Heart right ventricle (tissue), 16 donors: ENCODE measurements at regions not wholly inside any gene's neighbourhood (a gene's known extent, or its start where the extent isn't known, plus 50 kb on each side); places are given as distances from the start of the nearest gene placed in this dataset.

ENCODE experiments used
- ATAC-seq, 8 donors: fragments of 200-7000 bp; cut with Tn5 transposase; one replicate each; pipeline ENCODE4 v1.9.1; 2020; ENCODE audit warnings: mild to moderate bottlenecking in 8 of 8, moderate library complexity in 8 of 8, moderate number of reproducible peaks in 1 of 8
- DNase-seq, 2 donors: peaks; one replicate each; pipeline ENCODE4 v3.0.0-alpha.2; 2020
- H3K27ac ChIP-seq, 10 donors: fragments of 200-600 bp; sonication (generic) in 2 of 10; one replicate each; pipeline versions ENCODE4 v1.5.0 to v1.8.0; 2020 to 2022; ENCODE audit warnings: mild to moderate bottlenecking in 3 of 10
- H3K27me3 ChIP-seq, 7 donors: fragments of 200-600 bp; one replicate each; pipeline ENCODE4 v1.8.0; 2021 to 2022; ENCODE audit warnings: mild to moderate bottlenecking in 2 of 7
- H3K36me3 ChIP-seq, 9 donors: fragments of 200-600 bp; sonication (generic) in 1 of 9; one replicate each; pipeline versions ENCODE4 v1.5.0 to v1.8.0; 2020 to 2022; ENCODE audit warnings: mild to moderate bottlenecking in 2 of 9
- H3K4me1 ChIP-seq, 9 donors: fragments of 200-600 bp; sonication (generic) in 1 of 9; one replicate each; pipeline versions ENCODE4 v1.5.0 to v1.8.0; 2020 to 2022; ENCODE audit warnings: mild to moderate bottlenecking in 4 of 9
- H3K4me3 ChIP-seq, 10 donors: fragments of 200-600 bp; sonication (generic) in 2 of 10; one replicate each; pipeline versions ENCODE4 v1.5.0 to v1.8.0; 2020 to 2022; ENCODE audit warnings: mild to moderate bottlenecking in 7 of 10, moderate library complexity in 2 of 10
- H3K9me3 ChIP-seq, 11 donors: fragments of 200-600 bp in 10 of 11; sonication (generic) in 2 of 11; one replicate each; pipeline versions ENCODE4 v1.5.0 to v1.8.0; 2013 to 2022; ENCODE audit warnings: mild to moderate bottlenecking in 2 of 11, control low read depth in 1 of 11, moderate library complexity in 1 of 11
- WGBS, 2 donors: extraction: QIAGEN DNeasy Blood & Tissue Kit; methylation state at CpG; one replicate each; pipeline ENCODE4 v1.1.7; 2013; ENCODE audit warnings: inconsistent platforms in 1 of 2; 5-methylcytosine and 5-hydroxymethylcytosine counted together
- intact Hi-C, 10 donors: fragments of 100-400 bp; cut with DNase I; formaldehyde crosslinking; loops; one replicate each; pipeline versions ENCODE4 v1.11.1 to v1.14.2; 2022
- TF ChIP-seq, protein P1 (sequence below), 9 donors: fragments of 200-600 bp; sonication (generic) in 2 of 9; IDR thresholded peaks; one replicate each; pipeline versions ENCODE4 v1.5.0 to v1.8.0; 2021 to 2022; ENCODE audit warnings: antibody characterized with exemption in 9 of 9, mild to moderate bottlenecking in 5 of 9, moderate library complexity in 1 of 9
- donor health status: Arrhythmogenic right ventricular cardiomyopathy.
- donor health status: ischemic (EF 13 %, LVEDD 7.1; RV severe dilation, severe dysfunction).
- donor health status: healthy with polysubstance abuse.
- donor health status: DM: no; HTN: yes; CAD: no.
- donor health status: DM: no; HTN: no; CAD: no.
- donor health status: ischemic (EF 25% LVEDD 6.9; RV normal size, moderate dysfunction).
- donor health status: ischemic (EF 25% LVEDD 5.7; RV mildly dilated, moderate dysfunction).
- donor health status: healthy.
- donor health status: DM: yes; HTN: yes; CAD: no.
- donor health status: Ischemic cardiomyopathy.
- donor health status: ischemic (EF 35%, LVEDD 5.7; RV mildly dilated, moderate dysfunction).
- donor health status: nonischemic (EF 11% LVEDD 7.7; RV severe dilation, severe dysfunction).
- donor health status: DM: yes; HTN: yes; CAD: no.
- donor health status: PGD.
- donor health status: ischemic (EF 29% LVEDD 5.4; RV normal size, mild dysfunction).
- donor health status: nonischemic (EF 23%, LVEDD 6.1; RV moderate dilation, normal function).

DNA sequence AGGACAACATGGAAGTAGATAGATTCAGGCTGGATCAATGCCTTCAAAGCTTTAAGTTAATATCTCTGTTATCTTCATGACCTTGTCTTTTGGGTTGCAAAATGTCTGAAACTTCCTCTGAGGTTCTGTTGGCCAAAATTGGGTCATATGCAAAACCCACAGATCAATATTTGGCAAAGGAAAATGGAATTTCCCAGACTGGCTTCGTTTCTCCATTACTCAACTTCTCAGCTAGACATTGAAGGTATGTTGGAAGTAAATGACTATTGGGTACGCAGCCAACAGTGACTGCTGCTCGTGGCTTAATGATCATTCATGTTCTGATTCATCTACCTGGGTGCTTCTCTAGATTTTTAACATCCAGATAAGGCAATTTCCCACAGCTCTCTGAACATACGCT lies 675.4 kb upstream of the SGO1 start:
- Histone ChIP-seq H3K36me3 (no peaks in the 10 kb centered on the region), H3K9me3 (peaks cover 0 to 34% (median 0%) of the 10 kb centered on the region in 11 donors), H3K4me1 (no peaks in the 10 kb centered on the region), H3K27me3 (no peaks in the 10 kb centered on the region), H3K4me3 (no peak overlapping the region), H3K27ac (no peak overlapping the region)
- intact Hi-C loops = no loop called here
- TF ChIP-seq, protein P1, sequence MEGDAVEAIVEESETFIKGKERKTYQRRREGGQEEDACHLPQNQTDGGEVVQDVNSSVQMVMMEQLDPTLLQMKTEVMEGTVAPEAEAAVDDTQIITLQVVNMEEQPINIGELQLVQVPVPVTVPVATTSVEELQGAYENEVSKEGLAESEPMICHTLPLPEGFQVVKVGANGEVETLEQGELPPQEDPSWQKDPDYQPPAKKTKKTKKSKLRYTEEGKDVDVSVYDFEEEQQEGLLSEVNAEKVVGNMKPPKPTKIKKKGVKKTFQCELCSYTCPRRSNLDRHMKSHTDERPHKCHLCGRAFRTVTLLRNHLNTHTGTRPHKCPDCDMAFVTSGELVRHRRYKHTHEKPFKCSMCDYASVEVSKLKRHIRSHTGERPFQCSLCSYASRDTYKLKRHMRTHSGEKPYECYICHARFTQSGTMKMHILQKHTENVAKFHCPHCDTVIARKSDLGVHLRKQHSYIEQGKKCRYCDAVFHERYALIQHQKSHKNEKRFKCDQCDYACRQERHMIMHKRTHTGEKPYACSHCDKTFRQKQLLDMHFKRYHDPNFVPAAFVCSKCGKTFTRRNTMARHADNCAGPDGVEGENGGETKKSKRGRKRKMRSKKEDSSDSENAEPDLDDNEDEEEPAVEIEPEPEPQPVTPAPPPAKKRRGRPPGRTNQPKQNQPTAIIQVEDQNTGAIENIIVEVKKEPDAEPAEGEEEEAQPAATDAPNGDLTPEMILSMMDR (IDR thresholded peaks at IDR 0.05) = no peak
- ATAC-seq = no peak
- 72 to 73% methylated on average over 4 of the region's 4 CpGs for WGBS, 2 donors
- no peak for DNase-seq

DNA sequence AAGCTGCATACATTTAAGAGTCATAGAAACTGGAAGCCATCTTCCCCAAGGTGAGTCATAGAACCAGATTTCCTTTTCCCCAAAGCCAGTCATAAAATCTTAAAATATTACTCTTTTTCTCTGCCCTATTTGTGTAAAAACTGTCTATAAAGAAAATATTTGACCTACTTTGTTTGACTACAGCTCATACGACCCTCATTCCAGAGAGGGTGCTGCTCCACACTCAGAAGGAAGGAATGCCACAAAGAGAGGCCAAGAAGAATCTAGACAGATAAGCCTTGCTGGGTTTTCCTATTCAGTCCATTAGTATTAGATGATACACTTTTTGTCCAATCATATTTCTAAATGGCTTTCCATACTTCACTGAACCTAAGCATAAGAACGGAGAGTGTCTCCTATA lies 671.6 kb upstream of the SGO1 start:
- intact Hi-C loops = no loop called here
- Histone ChIP-seq H3K9me3 (peaks cover 0 to 10% (median 0%) of the 10 kb centered on the region in 11 donors), H3K27ac (no peak overlapping the region), H3K27me3 (no peaks in the 10 kb centered on the region), H3K4me1 (no peaks in the 10 kb centered on the region), H3K36me3 (no peaks in the 10 kb centered on the region), H3K4me3 (no peak overlapping the region)
- WGBS, 2 donors = 73 to 76% methylated on average over 2 of the region's 2 CpGs
- DNase-seq (no peak), ATAC-seq (no peak)
- TF ChIP-seq, protein P1 (IDR thresholded peaks at IDR 0.05) = no peak

DNA sequence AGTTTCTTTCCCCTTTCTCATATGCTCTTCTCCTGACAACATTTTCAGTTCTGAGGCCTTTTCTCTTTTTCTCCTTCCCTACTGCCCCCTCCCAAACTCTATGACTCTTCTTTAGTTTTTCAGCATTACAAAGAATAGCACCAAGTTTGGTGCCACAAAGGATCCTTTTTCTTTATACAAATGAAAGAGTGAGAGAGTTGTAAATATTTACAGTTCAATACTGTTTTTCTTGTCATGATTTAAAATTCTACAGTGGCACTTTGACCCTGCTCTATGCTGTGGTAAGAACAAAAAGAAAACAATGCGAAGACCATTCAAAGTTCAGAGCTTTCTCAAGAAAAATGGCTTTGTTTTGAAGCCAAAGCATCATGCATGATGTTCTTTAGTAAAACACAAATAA lies 667.9 kb upstream of the SGO1 start:
- H3K4me1 ChIP-seq = no peaks in the 10 kb centered on the region
- DNase-seq (no peak), ATAC-seq (no peak)
- peaks cover 0 to 4% (median 0%) of the 10 kb centered on the region in 11 donors for H3K9me3 ChIP-seq
- no peak overlapping the region for H3K27ac ChIP-seq
- 80 to 86% methylated on average over 1 of the region's 1 CpG for WGBS, 2 donors
- TF ChIP-seq, protein P1 (IDR thresholded peaks at IDR 0.05) = no peak
- no peaks in the 10 kb centered on the region for H3K27me3 ChIP-seq
- no peaks in the 10 kb centered on the region for H3K36me3 ChIP-seq
- H3K4me3 ChIP-seq = no peak overlapping the region
- intact Hi-C loops = no loop called here

DNA sequence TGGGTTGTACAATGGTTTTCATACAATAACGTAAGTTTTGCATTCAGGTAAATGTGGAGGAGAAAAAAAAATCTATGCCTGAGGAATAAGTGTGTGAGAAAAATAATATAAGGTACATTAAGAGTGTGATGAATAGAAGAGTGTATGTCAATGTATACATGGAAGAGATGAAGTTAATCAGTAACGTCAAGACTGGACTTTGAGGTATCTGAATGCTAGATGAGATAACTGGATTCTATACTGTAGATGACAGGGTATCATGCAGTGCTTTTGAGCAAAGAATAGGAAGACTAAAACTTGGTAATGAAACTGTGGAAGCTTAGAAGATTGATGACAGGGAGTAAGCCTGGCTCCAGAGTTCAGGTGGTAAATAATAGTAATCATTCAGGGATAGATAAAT lies 666.7 kb upstream of the SGO1 start:
- Histone ChIP-seq H3K27me3 (no peaks in the 10 kb centered on the region), H3K9me3 (peaks cover 0 to 2% (median 0%) of the 10 kb centered on the region in 11 donors), H3K27ac (no peak overlapping the region), H3K4me1 (no peaks in the 10 kb centered on the region), H3K4me3 (no peak overlapping the region), H3K36me3 (no peaks in the 10 kb centered on the region)
- no peak for ATAC-seq
- WGBS, 2 donors = 82 to 87% methylated on average over 2 of the region's 2 CpGs
- TF ChIP-seq, protein P1 (IDR thresholded peaks at IDR 0.05) = no peak
- intact Hi-C loops = no loop called here
- no peak for DNase-seq

DNA sequence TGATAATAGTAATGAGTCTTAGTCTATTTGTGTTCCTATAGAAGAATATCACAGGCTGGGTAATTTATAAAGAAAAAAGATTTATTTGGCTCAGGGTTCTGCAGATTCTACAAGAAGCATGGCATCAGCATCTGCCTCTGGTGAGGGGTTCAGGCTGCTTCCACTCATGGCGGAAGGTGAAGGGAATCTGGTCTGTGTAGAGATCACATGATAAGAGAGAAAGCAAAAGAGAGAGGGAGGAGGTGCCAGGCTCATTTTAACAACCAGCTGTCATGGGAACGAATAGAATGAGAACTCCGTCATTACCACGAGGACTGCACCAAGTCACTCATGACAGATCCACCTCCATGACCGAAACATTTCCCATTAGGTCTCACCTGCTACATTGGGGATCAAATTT lies 664.0 kb upstream of the SGO1 start:
- no peaks in the 10 kb centered on the region for H3K36me3 ChIP-seq
- no peak overlapping the region for H3K4me3 ChIP-seq
- TF ChIP-seq, protein P1 (IDR thresholded peaks at IDR 0.05) = no peak
- 84 to 87% methylated on average over 5 of the region's 5 CpGs for WGBS, 2 donors
- H3K27ac ChIP-seq = no peak overlapping the region
- no peaks in the 10 kb centered on the region for H3K27me3 ChIP-seq
- intact Hi-C loops = no loop called here
- H3K4me1 ChIP-seq = no peaks in the 10 kb centered on the region
- no peaks in the 10 kb centered on the region for H3K9me3 ChIP-seq
- ATAC-seq (no peak), DNase-seq (no peak)
